Endodermal cell (in vitro differentiated cells): ENCODE measurements at regions not wholly inside any gene's neighbourhood (a gene's known extent, or its start where the extent isn't known, plus 50 kb on each side); places are given as distances from the start of the nearest gene placed in this dataset.

Source experiments
- DNase-seq: peaks from one replicate; pipeline ENCODE4 v3.0.0-alpha.2; 2017
- H3K27ac ChIP-seq: 2 replicates; pipeline ENCODE4 v1.5.1; 2013; ENCODE audit warnings: mild to moderate bottlenecking, low read depth, low read length, moderate library complexity
- H3K27me3 ChIP-seq: 2 replicates; pipeline ENCODE4 v1.6.1; 2013; ENCODE audit warnings: mild to moderate bottlenecking, low read length, moderate library complexity; ENCODE audit not compliant: insufficient read depth, control insufficient read depth, poor library complexity, severe bottlenecking
- H3K36me3 ChIP-seq: 2 replicates; pipeline ENCODE4 v1.7.0; 2013; ENCODE audit warnings: mild to moderate bottlenecking, low read length, moderate library complexity; ENCODE audit not compliant: control insufficient read depth, insufficient read depth
- H3K4me1 ChIP-seq: one replicate; pipeline ENCODE4 v1.7.0; 2013; ENCODE audit warnings: low read length; ENCODE audit not compliant: control insufficient read depth, insufficient read depth
- H3K4me3 ChIP-seq: 2 replicates; pipeline ENCODE4 v1.5.1; 2013; ENCODE audit warnings: mild to moderate bottlenecking, low read length, moderate library complexity
- H3K9ac ChIP-seq: 2 replicates; pipeline ENCODE4 v1.6.1; 2013; ENCODE audit warnings: mild to moderate bottlenecking, low read length, moderate library complexity; ENCODE audit not compliant: poor library complexity, severe bottlenecking; ENCODE audit errors: extremely low read depth
- H3K9me3 ChIP-seq: 2 replicates; pipeline ENCODE4 v1.6.1; 2013; ENCODE audit warnings: mild to moderate bottlenecking, low read length, moderate library complexity; ENCODE audit not compliant: control insufficient read depth
- H3K27ac Mint-ChIP-seq: 2 replicates; pipeline ENCODE4 v1.8.0; 2020; ENCODE audit warnings: mixed read lengths
- H3K27me3 Mint-ChIP-seq: 2 replicates; pipeline ENCODE4 v1.8.0; 2021; ENCODE audit warnings: mild to moderate bottlenecking, mixed read lengths; ENCODE audit not compliant: insufficient read depth
- H3K36me3 Mint-ChIP-seq: 2 replicates; pipeline ENCODE4 v1.8.0; 2020; ENCODE audit warnings: low read depth, mixed read lengths
- H3K4me1 Mint-ChIP-seq: 2 replicates; pipeline ENCODE4 v1.8.0; 2020; ENCODE audit warnings: mixed read lengths
- H3K4me3 Mint-ChIP-seq: 2 replicates; pipeline ENCODE4 v1.8.0; 2020; ENCODE audit warnings: mild to moderate bottlenecking, moderate library complexity, mixed read lengths
- H3K9me3 Mint-ChIP-seq: 2 replicates; pipeline ENCODE4 v1.8.0; 2020; ENCODE audit warnings: mild to moderate bottlenecking, mixed read lengths
- CTCF ChIP-seq: fragments of 200-600 bp; sonication (generic); conservative IDR thresholded peaks from 2 replicates; pipeline ENCODE4 v1.5.0; 2021; ENCODE audit warnings: antibody characterized with exemption, mild to moderate bottlenecking
- WGBS, 2 experiments: methylation state at CpG; one replicate each; pipeline versions ENCODE4 v1.1.5 to v1.1.7; 2013; ENCODE audit warnings: missing lambda C conversion rate in 2 of 2, mixed read lengths in 1 of 2; ENCODE audit not compliant: insufficient coverage in 1 of 2, insufficient read length in 1 of 2; 5-methylcytosine and 5-hydroxymethylcytosine counted together

- Mint-ChIP-seq H3K27ac (no peak overlapping the region), H3K4me3 (no peak overlapping the region), H3K36me3 (no peaks in the 10 kb centered on the region), H3K4me1 (no peaks in the 10 kb centered on the region), H3K9me3 (no peaks in the 10 kb centered on the region), H3K27me3 (peaks cover 19% of the 10 kb centered on the region)
- Histone ChIP-seq H3K27me3 (peaks cover 3% of the 10 kb centered on the region), H3K4me3 (no peak overlapping the region), H3K9ac (no peak overlapping the region), H3K9me3 (no peaks in the 10 kb centered on the region), H3K4me1 (no peaks in the 10 kb centered on the region), H3K36me3 (no peaks in the 10 kb centered on the region), H3K27ac (no peak overlapping the region)
- no peak for TF ChIP-seq CTCF
- WGBS, 2 experiments: 90 to 91% methylated on average over 1 to 4 of the region's 4 CpGs
- DNase-seq: no peak
Measured at GRCh38 chr2:62443471-62443870, 62.5 kb downstream of the TMEM17 start.

DNA sequence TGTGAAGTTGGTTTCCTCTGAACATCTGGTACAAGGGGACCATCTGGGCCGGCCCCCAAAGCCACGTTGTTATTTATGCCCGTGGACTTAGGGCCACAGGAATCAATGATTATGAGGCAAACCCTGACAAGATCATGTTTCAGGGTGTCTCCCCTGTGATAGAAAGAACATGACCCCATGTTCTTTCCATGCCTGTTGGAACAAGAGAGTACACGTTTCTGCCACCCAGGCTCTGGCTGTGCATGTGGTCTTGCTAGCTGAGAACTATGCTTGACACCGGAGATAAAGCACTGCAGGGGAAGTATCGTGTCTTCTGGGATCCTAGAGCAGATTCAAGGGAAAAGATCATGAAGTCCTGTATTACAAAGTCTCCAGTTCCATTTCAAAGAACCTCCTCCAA, 64.2 kb downstream of the TMEM17 start:
- Histone ChIP-seq H3K9ac (no peak overlapping the region), H3K4me1 (no peaks in the 10 kb centered on the region), H3K9me3 (no peaks in the 10 kb centered on the region), H3K4me3 (no peak overlapping the region), H3K36me3 (no peaks in the 10 kb centered on the region), H3K27me3 (no peaks in the 10 kb centered on the region), H3K27ac (no peak overlapping the region)
- Mint-ChIP-seq H3K27ac (no peak overlapping the region), H3K27me3 (peaks cover 11% of the 10 kb centered on the region), H3K4me3 (no peak overlapping the region), H3K9me3 (no peaks in the 10 kb centered on the region), H3K36me3 (no peaks in the 10 kb centered on the region), H3K4me1 (no peaks in the 10 kb centered on the region)
- no peak for TF ChIP-seq CTCF
- DNase-seq: no peak
- 88 to 91% methylated on average over 6 of the region's 6 CpGs for WGBS, 2 experiments

DNA sequence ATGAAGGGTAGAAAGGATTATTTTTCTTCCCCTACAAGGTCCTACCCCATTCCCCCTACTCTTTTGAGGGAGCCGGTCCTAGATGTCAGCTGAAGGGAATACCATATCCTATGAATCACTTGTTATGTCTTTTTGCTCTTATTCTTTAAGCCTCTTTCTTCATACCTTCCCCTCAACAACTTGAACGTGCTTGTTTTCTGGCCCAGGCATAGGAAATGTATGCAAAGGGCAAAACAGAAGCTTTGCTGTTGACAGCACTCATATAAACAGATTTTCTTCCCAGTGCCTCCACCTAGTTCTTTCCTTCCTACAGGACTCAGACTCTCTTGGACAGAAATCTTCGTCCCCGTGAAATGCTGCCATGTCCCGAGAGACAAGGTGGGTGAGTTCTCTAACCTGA, 64.6 kb downstream of the TMEM17 start:
- Mint-ChIP-seq H3K27me3 (peaks cover 10% of the 10 kb centered on the region), H3K9me3 (no peaks in the 10 kb centered on the region), H3K36me3 (no peaks in the 10 kb centered on the region), H3K27ac (no peak overlapping the region), H3K4me3 (no peak overlapping the region), H3K4me1 (no peaks in the 10 kb centered on the region)
- TF ChIP-seq CTCF: no peak
- Histone ChIP-seq H3K4me1 (no peaks in the 10 kb centered on the region), H3K27me3 (no peaks in the 10 kb centered on the region), H3K36me3 (no peaks in the 10 kb centered on the region), H3K27ac (no peak overlapping the region), H3K9ac (no peak overlapping the region), H3K9me3 (no peaks in the 10 kb centered on the region), H3K4me3 (no peak overlapping the region)
- no peak for DNase-seq
- 94 to 96% methylated on average over 4 to 5 of the region's 5 CpGs for WGBS, 2 experiments
